ENCODE measurements at regions not wholly inside any gene's neighbourhood (a gene's known extent, or its start where the extent isn't known, plus 50 kb on each side); places are given as distances from the start of the nearest gene placed in this dataset.

GRCh38 chr1:185644531-185644930 is 89.7 kb upstream of the HMCN1 start:
- Histone ChIP-seq H3K27me3 (ENCODE audit: control insufficient read depth, insufficient read depth, low read length) (no peaks in the 10 kb centered on the region), H4K8ac (ENCODE audit: low read depth in 2 of 2, low read length in 2 of 2) (no peak overlapping the region), H2BK20ac (ENCODE audit: low read depth, low read length) (no peak overlapping the region), H3K79me1 (ENCODE audit: low read depth in 1 of 2, low read length in 2 of 2) (no peaks in the 10 kb centered on the region), H3K4me2 (ENCODE audit: low read depth, low read length) (no peak overlapping the region), H3K18ac (ENCODE audit: low read depth, low read length) (peak overlapping the region; percentile 47; the same call in 1 of the 2 replicates), H3K36me3 (ENCODE audit: control insufficient read depth, insufficient read depth, low read length) (no peaks in the 10 kb centered on the region), H2AK9ac (replicated peaks; ENCODE audit: low read depth, low read length, poor library complexity) (no peak overlapping the region), H2AK5ac (ENCODE audit: low read depth, low read length) (no peak overlapping the region), H4K91ac (ENCODE audit: insufficient read depth, low read depth, low read length) (no peak overlapping the region), H3K4ac (ENCODE audit: low read depth, low read length) (no peak overlapping the region), H3K4me3 (ENCODE audit: insufficient read depth, low read depth, low read length) (no peak overlapping the region), H3K9ac (ENCODE audit: low read depth, low read length) (no peak overlapping the region), H2BK120ac (ENCODE audit: low read depth, low read length) (no peak overlapping the region), H3K27ac (ENCODE audit: insufficient read depth, low read length) (no peak overlapping the region), H3K9me1 (ENCODE audit: insufficient read depth, low read length) (no peaks in the 10 kb centered on the region), H3K9me3 (ENCODE audit: control insufficient read depth, insufficient read depth, low read length) (peaks cover 4% of the 10 kb centered on the region; the same call in 1 of the 2 replicates), H2AFZ (replicated peaks; ENCODE audit: low read length, poor library complexity) (no peak overlapping the region), H3K4me1 (ENCODE audit: control insufficient read depth, insufficient read depth, low read length) (peaks cover 5% of the 10 kb centered on the region), H3K23ac (ENCODE audit: low read depth, low read length) (no peak overlapping the region), H2BK5ac (ENCODE audit: low read depth, low read length, poor library complexity, severe bottlenecking) (peak overlapping the region; percentile 95), H3K14ac (replicated peaks; ENCODE audit: low read depth, low read length) (no peak overlapping the region), H3K56ac (ENCODE audit: extremely low read depth, insufficient read depth, low read length) (no peak overlapping the region), H4K20me1 (ENCODE audit: insufficient read depth, low read length) (no peaks in the 10 kb centered on the region), H4K5ac (ENCODE audit: low read depth, low read length) (no peak overlapping the region), H2BK15ac (ENCODE audit: low read depth, low read length) (no peak overlapping the region)
- no CpG with 5 or more reads among the region's 1 CpG for WGBS, 2 experiments (ENCODE audit: extremely low coverage in 2 of 2, insufficient read length in 1 of 2)
- in situ Hi-C loops (cut with MboI; ENCODE audit: low sequenced_read_pairs) (no loop called here), dilution Hi-C loops (cut with HindIII; ENCODE audit: low sequenced_read_pairs, unreplicated experiment) (no loop called here), intact Hi-C loops (cut with micrococcal nuclease) (no loop called here)
- DNase-seq (no peak), ATAC-seq (ENCODE audit: low read depth) (no peak)
- ChIA-PET POLR2A (ENCODE audit: unreplicated experiment) (no interaction called here), CTCF (interaction anchor here (1.7 kb wide), 1 partner anchor 49 kb away, joined by 4 read pairs; no protein-coding TSS in a partner anchor)
- BruUV-seq (replicated peaks), result no TSS peak
- TF ChIP-seq CEBPB (IDR thresholded peaks at IDR 0.05; ENCODE audit: low read depth, low read length), result no peak
- TF ChIP-seq FOS (IDR thresholded peaks at IDR 0.05; ENCODE audit: low read depth, low read length), result no peak
- no peak for TF ChIP-seq ELK1 (IDR thresholded peaks at IDR 0.05; ENCODE audit: borderline replicate concordance, low read depth, low read length)
- no peak for TF ChIP-seq MXI1 (IDR thresholded peaks at IDR 0.05; ENCODE audit: borderline replicate concordance, low read depth, low read length)
- TF ChIP-seq RFX5 (IDR thresholded peaks at IDR 0.05; ENCODE audit: low read depth, low read length), result no peak
- no peak for TF ChIP-seq MAZ (IDR thresholded peaks at IDR 0.05; ENCODE audit: borderline replicate concordance, low read depth, low read length)
- TF ChIP-seq USF2 (IDR thresholded peaks at IDR 0.05; ENCODE audit: low read depth, low read length), result no peak
- TF ChIP-seq POLR2A (IDR thresholded peaks at IDR 0.05; ENCODE audit: low read depth, low read length), result no peak
- no peak for TF ChIP-seq CHD1 (IDR thresholded peaks at IDR 0.05; ENCODE audit: low read depth, low read length)
- no peak for TF ChIP-seq SMC3 (IDR thresholded peaks at IDR 0.05; ENCODE audit: low read depth, low read length)
- no peak for TF ChIP-seq CTCF (conservative IDR thresholded peaks at IDR 0.05; ENCODE audit: low read depth, low read length)
- TF ChIP-seq RCOR1 (IDR thresholded peaks at IDR 0.05; ENCODE audit: insufficient replicate concordance, low read length), result no peak
- no peak for TF ChIP-seq BHLHE40 (IDR thresholded peaks at IDR 0.05; ENCODE audit: low read depth, low read length)
- no peak for TF ChIP-seq NFE2L2 (IDR thresholded peaks at IDR 0.05; ENCODE audit: low read depth, low read length)
- no peak for TF ChIP-seq MAFK (IDR thresholded peaks at IDR 0.05; ENCODE audit: low read depth, low read length)
- TF ChIP-seq RAD21 (IDR thresholded peaks at IDR 0.05; ENCODE audit: low read length), result no peak

All from IMR-90 (cell line).